ENCODE measurements at regions not wholly inside any gene's neighbourhood (a gene's known extent, or its start where the extent isn't known, plus 50 kb on each side); places are given as distances from the start of the nearest gene placed in this dataset.

DNA sequence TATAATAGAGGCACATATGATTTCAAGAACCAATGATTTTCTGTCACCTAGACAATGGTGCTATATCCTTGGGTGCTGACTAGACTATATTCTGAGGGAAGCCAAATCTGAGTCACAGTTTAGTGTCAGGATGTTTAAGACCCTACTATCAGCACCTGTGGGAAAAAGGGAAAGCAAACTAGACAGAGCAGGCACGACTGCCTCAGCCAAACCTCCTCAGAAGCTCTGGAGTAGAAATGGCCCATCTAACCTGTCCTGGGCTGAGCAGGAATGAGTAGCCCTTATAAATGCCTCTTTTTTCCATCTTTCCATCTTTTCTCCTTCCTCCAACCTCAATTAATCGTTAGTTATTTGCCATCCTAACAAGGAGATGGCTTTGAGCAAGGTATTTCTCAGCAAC lies 80.4 kb upstream of the TECRL start:
- no peak overlapping the region for H3K27ac ChIP-seq
- H3K36me3 ChIP-seq: no peaks in the 10 kb centered on the region
- no peak for DNase-seq
- H3K4me1 ChIP-seq: no peaks in the 10 kb centered on the region
- WGBS, 2 donors (ENCODE audit: low coverage in 1 of 2): 50 to 62% methylated on average over 2 of the region's 2 CpGs
- H3K4me3 ChIP-seq: no peak overlapping the region
- intact Hi-C loops (cut with DNase I; ENCODE audit: low total_unique reads): no loop called here
- H3K9me3 ChIP-seq: no peaks in the 10 kb centered on the region
- in situ Hi-C loops (cut with MboI; ENCODE audit: low pct_ligation_motif_present in 1 of 4, low pct_unique_long_range_greater_than_20kb in 1 of 4, low sequenced_read_pairs in 3 of 4): no loop called here
- TF ChIP-seq, protein P1, sequence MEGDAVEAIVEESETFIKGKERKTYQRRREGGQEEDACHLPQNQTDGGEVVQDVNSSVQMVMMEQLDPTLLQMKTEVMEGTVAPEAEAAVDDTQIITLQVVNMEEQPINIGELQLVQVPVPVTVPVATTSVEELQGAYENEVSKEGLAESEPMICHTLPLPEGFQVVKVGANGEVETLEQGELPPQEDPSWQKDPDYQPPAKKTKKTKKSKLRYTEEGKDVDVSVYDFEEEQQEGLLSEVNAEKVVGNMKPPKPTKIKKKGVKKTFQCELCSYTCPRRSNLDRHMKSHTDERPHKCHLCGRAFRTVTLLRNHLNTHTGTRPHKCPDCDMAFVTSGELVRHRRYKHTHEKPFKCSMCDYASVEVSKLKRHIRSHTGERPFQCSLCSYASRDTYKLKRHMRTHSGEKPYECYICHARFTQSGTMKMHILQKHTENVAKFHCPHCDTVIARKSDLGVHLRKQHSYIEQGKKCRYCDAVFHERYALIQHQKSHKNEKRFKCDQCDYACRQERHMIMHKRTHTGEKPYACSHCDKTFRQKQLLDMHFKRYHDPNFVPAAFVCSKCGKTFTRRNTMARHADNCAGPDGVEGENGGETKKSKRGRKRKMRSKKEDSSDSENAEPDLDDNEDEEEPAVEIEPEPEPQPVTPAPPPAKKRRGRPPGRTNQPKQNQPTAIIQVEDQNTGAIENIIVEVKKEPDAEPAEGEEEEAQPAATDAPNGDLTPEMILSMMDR (IDR thresholded peaks at IDR 0.05): no peak
- no peak for TF ChIP-seq EP300 (IDR thresholded peaks at IDR 0.05; ENCODE audit: low read depth)
- TF ChIP-seq POLR2A (IDR thresholded peaks at IDR 0.05): no peak
- no peak for TF ChIP-seq POLR2AphosphoS5 (IDR thresholded peaks at IDR 0.05)
- no peaks in the 10 kb centered on the region for H3K27me3 ChIP-seq

DNA sequence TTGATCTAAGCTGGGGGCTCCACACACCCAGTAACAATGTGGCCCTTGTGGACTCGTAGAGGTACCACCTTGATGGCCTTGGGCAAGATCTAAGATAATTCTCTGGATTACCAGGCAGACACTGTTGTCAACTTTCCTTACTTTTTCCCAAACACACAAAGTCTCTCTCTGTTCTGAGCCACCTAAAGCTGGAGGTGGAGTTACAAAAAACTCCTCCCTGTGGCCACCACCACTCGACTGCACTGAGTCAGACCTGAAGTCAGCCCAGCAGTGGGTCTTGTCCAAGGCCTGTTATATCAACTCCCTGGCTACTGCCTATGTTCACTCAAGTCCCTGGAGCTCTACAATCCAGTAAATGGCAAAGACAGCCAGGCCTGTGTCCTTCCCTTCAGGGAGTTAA lies 70.1 kb upstream of the TECRL start:
- no peak for DNase-seq
- intact Hi-C loops (cut with DNase I; ENCODE audit: low total_unique reads) (no loop called here), in situ Hi-C loops (cut with MboI; ENCODE audit: low pct_ligation_motif_present in 1 of 4, low pct_unique_long_range_greater_than_20kb in 1 of 4, low sequenced_read_pairs in 3 of 4) (no loop called here)
- 57 to 60% methylated on average over 1 to 2 of the region's 2 CpGs for WGBS, 2 donors (ENCODE audit: low coverage in 1 of 2)
- no peaks in the 10 kb centered on the region for H3K27me3 ChIP-seq
- no peaks in the 10 kb centered on the region for H3K9me3 ChIP-seq
- no peak overlapping the region for H3K27ac ChIP-seq
- H3K4me3 ChIP-seq: no peak overlapping the region
- H3K36me3 ChIP-seq: no peaks in the 10 kb centered on the region
- no peaks in the 10 kb centered on the region for H3K4me1 ChIP-seq
- TF ChIP-seq EP300 (IDR thresholded peaks at IDR 0.05; ENCODE audit: low read depth) (no peak), POLR2A (IDR thresholded peaks at IDR 0.05) (no peak), POLR2AphosphoS5 (IDR thresholded peaks at IDR 0.05) (no peak)
- TF ChIP-seq, protein P1 (IDR thresholded peaks at IDR 0.05): no peak

DNA sequence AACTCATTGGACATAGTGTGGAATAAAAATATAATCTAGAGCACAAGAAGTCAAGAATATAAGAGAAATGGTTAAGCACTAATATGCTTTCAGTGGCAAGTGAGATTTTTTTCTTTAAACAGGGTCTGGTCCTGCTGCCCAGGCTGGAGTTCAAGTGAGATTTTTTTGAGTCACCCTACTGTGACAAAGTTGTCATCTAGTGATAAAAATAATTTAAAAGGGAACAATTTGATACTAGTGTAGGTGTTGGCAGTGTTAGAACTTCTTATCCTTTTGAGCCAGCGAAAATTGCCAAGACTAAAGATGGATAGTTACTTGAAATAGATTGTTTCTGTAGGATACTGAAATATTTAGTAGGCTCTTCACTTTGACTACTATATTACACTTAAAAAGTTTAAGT lies 67.9 kb upstream of the TECRL start:
- Histone ChIP-seq H3K4me1 (no peaks in the 10 kb centered on the region), H3K27me3 (no peaks in the 10 kb centered on the region), H3K4me3 (no peak overlapping the region), H3K36me3 (no peaks in the 10 kb centered on the region), H3K27ac (no peak overlapping the region), H3K9me3 (no peaks in the 10 kb centered on the region)
- intact Hi-C loops (cut with DNase I; ENCODE audit: low total_unique reads) (no loop called here), in situ Hi-C loops (cut with MboI; ENCODE audit: low pct_ligation_motif_present in 1 of 4, low pct_unique_long_range_greater_than_20kb in 1 of 4, low sequenced_read_pairs in 3 of 4) (no loop called here)
- 73 to 82% methylated on average over 1 of the region's 1 CpG for WGBS, 2 donors (ENCODE audit: low coverage in 1 of 2)
- no peak for TF ChIP-seq EP300 (IDR thresholded peaks at IDR 0.05; ENCODE audit: low read depth)
- no peak for TF ChIP-seq POLR2A (IDR thresholded peaks at IDR 0.05)
- TF ChIP-seq POLR2AphosphoS5 (IDR thresholded peaks at IDR 0.05): no peak
- TF ChIP-seq, protein P1 (IDR thresholded peaks at IDR 0.05): no peak
- DNase-seq: no peak

DNA sequence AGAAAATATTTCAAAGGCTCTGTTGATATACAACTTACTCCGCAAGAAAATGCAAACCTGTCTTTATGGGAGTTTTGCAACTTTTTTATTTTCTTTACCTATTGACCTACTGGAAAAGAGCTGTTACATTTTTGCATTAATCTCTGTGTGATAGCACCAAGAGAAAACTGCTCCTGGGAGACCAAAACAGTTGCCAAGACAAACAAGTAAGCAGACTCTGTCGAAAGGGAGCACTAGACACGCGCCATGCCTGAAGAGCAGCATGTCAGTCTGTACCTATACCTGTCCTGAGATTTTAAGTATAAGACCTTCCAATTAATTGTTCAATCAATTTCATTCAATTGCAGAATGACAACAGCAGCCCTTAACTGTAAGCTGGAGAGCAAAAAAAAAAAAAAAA lies 56.0 kb upstream of the TECRL start:
- no peak for DNase-seq
- TF ChIP-seq, protein P1 (IDR thresholded peaks at IDR 0.05): no peak
- no peak for TF ChIP-seq EP300 (IDR thresholded peaks at IDR 0.05; ENCODE audit: low read depth)
- TF ChIP-seq POLR2AphosphoS5 (IDR thresholded peaks at IDR 0.05): no peak
- TF ChIP-seq POLR2A (IDR thresholded peaks at IDR 0.05): no peak
- 74 to 82% methylated on average over 4 of the region's 4 CpGs for WGBS, 2 donors (ENCODE audit: low coverage in 1 of 2)
- H3K4me1 ChIP-seq: no peaks in the 10 kb centered on the region
- in situ Hi-C loops (cut with MboI; ENCODE audit: low pct_ligation_motif_present in 1 of 4, low pct_unique_long_range_greater_than_20kb in 1 of 4, low sequenced_read_pairs in 3 of 4) (no loop called here), intact Hi-C loops (cut with DNase I; ENCODE audit: low total_unique reads) (no loop called here)
- H3K4me3 ChIP-seq: no peak overlapping the region
- no peaks in the 10 kb centered on the region for H3K27me3 ChIP-seq
- no peaks in the 10 kb centered on the region for H3K9me3 ChIP-seq
- H3K36me3 ChIP-seq: no peaks in the 10 kb centered on the region
- H3K27ac ChIP-seq: no peak overlapping the region

All from transverse colon (tissue), 4 donors.